Fibroblast of pulmonary artery (primary cell): ENCODE measurements at regions not wholly inside any gene's neighbourhood (a gene's known extent, or its start where the extent isn't known, plus 50 kb on each side); places are given as distances from the start of the nearest gene placed in this dataset.

ENCODE experiments used
- DNase-seq: peaks from one replicate; pipeline ENCODE4 v3.0.0-alpha.2; 2010; ENCODE audit warnings: low read depth
- H3K4me3 ChIP-seq: replicated peaks from 2 replicates; pipeline ENCODE4 v1.5.1; 2011; ENCODE audit warnings: low read depth, mild to moderate bottlenecking, control low read depth, low read length, moderate library complexity
- TF ChIP-seq, protein P1 (sequence below): IDR thresholded peaks from 2 replicates; pipeline ENCODE4 v1.5.1; 2011; ENCODE audit warnings: mild to moderate bottlenecking, control low read depth, low read length, inconsistent platforms; ENCODE audit errors: missing control alignments

GRCh38 chr9:107559494-107560086, 70.0 kb upstream of the KLF4 start:
- H3K4me3 ChIP-seq, result no peak overlapping the region
- TF ChIP-seq, protein P1, sequence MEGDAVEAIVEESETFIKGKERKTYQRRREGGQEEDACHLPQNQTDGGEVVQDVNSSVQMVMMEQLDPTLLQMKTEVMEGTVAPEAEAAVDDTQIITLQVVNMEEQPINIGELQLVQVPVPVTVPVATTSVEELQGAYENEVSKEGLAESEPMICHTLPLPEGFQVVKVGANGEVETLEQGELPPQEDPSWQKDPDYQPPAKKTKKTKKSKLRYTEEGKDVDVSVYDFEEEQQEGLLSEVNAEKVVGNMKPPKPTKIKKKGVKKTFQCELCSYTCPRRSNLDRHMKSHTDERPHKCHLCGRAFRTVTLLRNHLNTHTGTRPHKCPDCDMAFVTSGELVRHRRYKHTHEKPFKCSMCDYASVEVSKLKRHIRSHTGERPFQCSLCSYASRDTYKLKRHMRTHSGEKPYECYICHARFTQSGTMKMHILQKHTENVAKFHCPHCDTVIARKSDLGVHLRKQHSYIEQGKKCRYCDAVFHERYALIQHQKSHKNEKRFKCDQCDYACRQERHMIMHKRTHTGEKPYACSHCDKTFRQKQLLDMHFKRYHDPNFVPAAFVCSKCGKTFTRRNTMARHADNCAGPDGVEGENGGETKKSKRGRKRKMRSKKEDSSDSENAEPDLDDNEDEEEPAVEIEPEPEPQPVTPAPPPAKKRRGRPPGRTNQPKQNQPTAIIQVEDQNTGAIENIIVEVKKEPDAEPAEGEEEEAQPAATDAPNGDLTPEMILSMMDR, result no peak
- DNase-seq, result no peak

DNA sequence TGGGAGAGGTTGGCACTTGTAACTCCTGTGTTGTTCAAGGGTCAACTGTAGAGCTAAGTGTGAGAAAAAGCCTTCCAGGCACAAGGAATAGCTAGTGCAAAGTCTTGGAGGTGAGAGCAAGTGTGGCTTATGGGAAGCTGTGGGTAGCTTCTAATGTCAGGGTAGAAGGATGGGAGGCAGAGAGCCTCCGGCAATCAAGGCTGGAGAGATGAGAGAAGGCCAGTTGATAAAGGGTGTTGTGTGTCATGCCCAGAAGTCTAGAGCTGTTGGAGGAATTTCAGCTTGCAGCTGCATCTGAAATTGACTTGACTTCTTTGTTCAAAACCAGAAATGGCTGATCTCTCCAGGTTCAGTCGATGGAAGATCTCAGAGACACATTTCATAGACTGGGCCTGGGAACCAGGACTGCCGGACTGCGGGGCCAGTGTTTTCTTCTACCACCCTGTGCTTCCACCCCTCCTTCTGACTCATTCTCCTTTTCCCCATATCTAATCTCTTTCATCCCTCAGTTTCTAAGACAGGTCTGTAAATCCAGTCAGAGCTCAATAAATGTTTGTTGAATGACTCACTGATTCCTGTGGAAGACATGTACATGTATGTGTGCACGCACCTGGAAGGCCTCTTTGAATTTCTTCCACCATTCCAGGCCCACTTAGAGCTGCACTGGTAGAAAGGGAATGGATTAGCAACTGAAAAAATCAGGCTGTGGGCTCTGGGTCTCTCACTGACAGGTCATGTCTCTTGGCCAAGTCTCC, 67.8 kb upstream of the KLF4 start:
- DNase-seq, result peak; percentile 25
- TF ChIP-seq, protein P1, result no peak
- H3K4me3 ChIP-seq, result no peak overlapping the region

DNA sequence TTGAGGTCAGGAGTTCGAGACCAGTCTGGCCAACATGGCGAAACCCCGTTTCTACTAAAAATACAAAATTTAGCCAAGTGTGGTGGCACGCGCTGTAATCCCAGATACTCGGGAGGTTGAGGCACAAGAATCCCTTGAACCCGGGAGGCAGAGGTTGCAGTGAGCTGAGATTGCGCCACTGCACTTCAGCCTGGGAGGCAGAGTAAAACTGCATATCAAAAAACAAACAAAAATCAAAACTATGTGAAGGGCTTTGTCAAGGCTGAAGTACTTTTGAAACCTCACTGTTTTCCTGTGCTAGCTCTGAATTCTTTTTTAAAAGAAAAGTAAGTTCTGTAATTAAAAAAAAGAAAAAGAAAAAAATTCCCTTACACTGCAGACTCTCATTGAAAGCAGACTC, 65.1 kb upstream of the KLF4 start:
- H3K4me3 ChIP-seq, result no peak overlapping the region
- TF ChIP-seq, protein P1, result no peak
- no peak for DNase-seq

GRCh38 chr9:107548298-107549142, 59.0 kb upstream of the KLF4 start:
- H3K4me3 ChIP-seq, result peak overlapping the region; percentile 31
- TF ChIP-seq, protein P1, result no peak

GRCh38 chr9:107547772-107548297, 58.3 kb upstream of the KLF4 start:
- H3K4me3 ChIP-seq, result no peak overlapping the region
- TF ChIP-seq, protein P1, result no peak
- DNase-seq, result no peak

More at GRCh38 chr9:107548298-107549142, 59.0 kb upstream of the KLF4 start:
- peak; percentile 96 for DNase-seq

DNA sequence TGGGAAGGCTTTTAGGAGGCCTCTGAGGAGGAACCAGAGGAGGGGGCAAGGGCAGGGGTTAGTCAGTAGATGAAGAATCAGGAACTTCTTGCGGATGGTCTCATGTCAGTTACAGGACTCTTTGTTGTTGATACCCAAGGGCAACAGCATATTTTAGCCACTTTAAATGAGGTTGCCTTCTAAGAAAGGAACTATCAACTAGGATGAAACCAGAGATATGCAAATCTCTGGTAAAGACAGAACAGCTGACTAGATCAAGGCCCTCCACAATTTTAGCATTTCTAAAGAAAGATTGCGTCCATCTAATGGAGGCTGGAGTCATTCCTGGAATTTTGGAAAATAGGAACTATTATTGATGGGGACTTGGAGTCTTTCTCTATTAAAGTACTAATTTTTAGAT, 57.7 kb upstream of the KLF4 start:
- no peak for DNase-seq
- TF ChIP-seq, protein P1, result no peak
- no peak overlapping the region for H3K4me3 ChIP-seq
